DOHH2 (cell line): ENCODE measurements at regions not wholly inside any gene's neighbourhood (a gene's known extent, or its start where the extent isn't known, plus 50 kb on each side); places are given as distances from the start of the nearest gene placed in this dataset.

ENCODE experiments used
- EZH2phosphoT487 ChIP-seq: fragments of 200-600 bp; sonication (generic); IDR thresholded peaks from 2 replicates; pipeline ENCODE4 v1.6.1; 2017; ENCODE audit warnings: borderline replicate concordance, mild to moderate bottlenecking, antibody characterized with exemption, low read length, moderate library complexity, mixed read lengths
- TF ChIP-seq, protein P1 (sequence below): fragments of 200-600 bp; sonication (generic); IDR thresholded peaks from one replicate; pipeline ENCODE4 v1.5.1; 2014; ENCODE audit warnings: antibody characterized with exemption, mild to moderate bottlenecking, low read depth, low read length; ENCODE audit not compliant: poor library complexity, severe bottlenecking

- TF ChIP-seq, protein P1, sequence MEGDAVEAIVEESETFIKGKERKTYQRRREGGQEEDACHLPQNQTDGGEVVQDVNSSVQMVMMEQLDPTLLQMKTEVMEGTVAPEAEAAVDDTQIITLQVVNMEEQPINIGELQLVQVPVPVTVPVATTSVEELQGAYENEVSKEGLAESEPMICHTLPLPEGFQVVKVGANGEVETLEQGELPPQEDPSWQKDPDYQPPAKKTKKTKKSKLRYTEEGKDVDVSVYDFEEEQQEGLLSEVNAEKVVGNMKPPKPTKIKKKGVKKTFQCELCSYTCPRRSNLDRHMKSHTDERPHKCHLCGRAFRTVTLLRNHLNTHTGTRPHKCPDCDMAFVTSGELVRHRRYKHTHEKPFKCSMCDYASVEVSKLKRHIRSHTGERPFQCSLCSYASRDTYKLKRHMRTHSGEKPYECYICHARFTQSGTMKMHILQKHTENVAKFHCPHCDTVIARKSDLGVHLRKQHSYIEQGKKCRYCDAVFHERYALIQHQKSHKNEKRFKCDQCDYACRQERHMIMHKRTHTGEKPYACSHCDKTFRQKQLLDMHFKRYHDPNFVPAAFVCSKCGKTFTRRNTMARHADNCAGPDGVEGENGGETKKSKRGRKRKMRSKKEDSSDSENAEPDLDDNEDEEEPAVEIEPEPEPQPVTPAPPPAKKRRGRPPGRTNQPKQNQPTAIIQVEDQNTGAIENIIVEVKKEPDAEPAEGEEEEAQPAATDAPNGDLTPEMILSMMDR: no peak
- no peak for TF ChIP-seq EZH2phosphoT487
Observed at GRCh38 chr2:144300632-144301031, 219.3 kb downstream of the ZEB2 start.
